Upper lobe of left lung (tissue), 6 donors: ENCODE measurements at regions not wholly inside any gene's neighbourhood (a gene's known extent, or its start where the extent isn't known, plus 50 kb on each side); places are given as distances from the start of the nearest gene placed in this dataset.

ENCODE experiments used
- ATAC-seq, 2 donors: fragments of 200-7000 bp; cut with Tn5 transposase; one replicate each; pipeline ENCODE4 v1.9.1; 2022; ENCODE audit warnings: mild to moderate bottlenecking in 2 of 2, moderate library complexity in 2 of 2; ENCODE audit not compliant: low FRiP score in 2 of 2
- DNase-seq, 2 donors: peaks; one replicate each; pipeline ENCODE4 v3.0.0-alpha.2; 2019 to 2020
- H3K27ac ChIP-seq, 4 donors: fragments of 200-600 bp; sonication (generic); one replicate each; pipeline ENCODE4 v1.5.1; 2016 to 2019
- H3K27me3 ChIP-seq, 4 donors: fragments of 200-600 bp; sonication (generic); one replicate each; pipeline ENCODE4 v1.5.1; 2017 to 2019
- H3K36me3 ChIP-seq, 4 donors: fragments of 200-600 bp; sonication (generic); one replicate each; pipeline ENCODE4 v1.5.1; 2016 to 2019
- H3K4me1 ChIP-seq, 4 donors: fragments of 200-600 bp; sonication (generic); one replicate each; pipeline ENCODE4 v1.5.1; 2018 to 2019
- H3K4me3 ChIP-seq, 4 donors: fragments of 200-600 bp; sonication (generic); one replicate each; pipeline ENCODE4 v1.5.1; 2017 to 2019; ENCODE audit warnings: mild to moderate bottlenecking in 2 of 4, moderate library complexity in 1 of 4
- H3K9me3 ChIP-seq, 4 donors: fragments of 200-600 bp; sonication (generic); one replicate each; pipeline ENCODE4 v1.5.1; 2018 to 2019
- CTCF ChIP-seq, 6 experiments: fragments of 450-650 bp in 4 of 6; fragments of 200-600 bp in 2 of 6; sonication (generic) in 2 of 6; IDR thresholded peaks; one replicate each; pipeline ENCODE4 v1.5.1; 2016 to 2019; ENCODE audit warnings: antibody characterized with exemption in 6 of 6
- EP300 ChIP-seq, 4 donors: sonication (generic); formaldehyde crosslinking; IDR thresholded peaks; one replicate each; pipeline ENCODE4 v1.5.1; 2017; ENCODE audit warnings: antibody characterized with exemption in 4 of 4, control low read depth in 2 of 4
- POLR2A ChIP-seq, 4 donors: fragments of 450-650 bp; IDR thresholded peaks; one replicate each; pipeline ENCODE4 v1.5.1; 2016 to 2017; ENCODE audit warnings: antibody characterized with exemption in 4 of 4, mild to moderate bottlenecking in 2 of 4
- POLR2AphosphoS5 ChIP-seq, 2 donors: sonication (generic); formaldehyde crosslinking; IDR thresholded peaks; one replicate each; pipeline ENCODE4 v1.5.1; 2017; ENCODE audit warnings: antibody characterized with exemption in 2 of 2
- WGBS, 2 donors: methylation state at CpG; one replicate each; pipeline ENCODE4 v1.1.5; 2017 to 2018; 5-methylcytosine and 5-hydroxymethylcytosine counted together
- donor health status: DM: no; HTN: no; CAD: no; lungs with moderate emphysema.
- donor health status: DM: no; HTN: yes; CAD: no; lungs with severe emphysema.

GRCh38 chr5:91607675-91608074 lies 224.6 kb upstream of the ARRDC3 start:
- TF ChIP-seq POLR2AphosphoS5 (IDR thresholded peaks at IDR 0.05): no peak
- no peak for TF ChIP-seq CTCF (IDR thresholded peaks at IDR 0.05)
- TF ChIP-seq EP300 (IDR thresholded peaks at IDR 0.05): no peak
- TF ChIP-seq POLR2A (IDR thresholded peaks at IDR 0.05): no peak
- H3K27me3 ChIP-seq: no peaks in the 10 kb centered on the region
- ATAC-seq: no peak
- no peak for DNase-seq
- H3K4me1 ChIP-seq: no peaks in the 10 kb centered on the region
- no peaks in the 10 kb centered on the region for H3K36me3 ChIP-seq
- H3K4me3 ChIP-seq: no peak overlapping the region
- no peak overlapping the region for H3K27ac ChIP-seq
- H3K9me3 ChIP-seq: no peaks in the 10 kb centered on the region

DNA sequence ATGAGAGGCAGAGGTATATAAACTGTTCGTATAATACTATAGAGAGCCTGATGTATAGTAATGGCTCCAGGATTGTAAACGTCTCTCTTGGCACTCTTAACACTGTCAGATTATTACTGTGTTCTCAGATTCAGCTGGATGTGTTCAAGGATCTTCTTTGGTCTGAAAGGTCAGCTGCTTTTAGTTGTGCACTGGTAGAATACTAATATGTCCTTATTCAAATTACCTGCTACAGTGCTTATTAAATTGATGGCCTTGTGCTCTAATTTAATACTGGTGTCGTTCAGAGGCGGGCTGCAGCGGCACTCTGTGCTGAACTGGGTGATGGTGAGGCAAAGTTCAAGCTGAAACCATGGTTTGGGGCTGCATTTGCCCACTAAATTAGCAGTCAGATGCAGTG lies 216.7 kb upstream of the ARRDC3 start:
- peak in 1 of 2 donors; percentile 1 for DNase-seq
- Histone ChIP-seq H3K27me3 (no peaks in the 10 kb centered on the region), H3K4me3 (no peak overlapping the region), H3K4me1 (no peaks in the 10 kb centered on the region), H3K36me3 (no peaks in the 10 kb centered on the region), H3K9me3 (no peaks in the 10 kb centered on the region), H3K27ac (no peak overlapping the region)
- WGBS, 2 donors: 83 to 91% methylated on average over 5 of the region's 5 CpGs
- no peak for ATAC-seq
- no peak for TF ChIP-seq CTCF (IDR thresholded peaks at IDR 0.05)
- no peak for TF ChIP-seq EP300 (IDR thresholded peaks at IDR 0.05)
- TF ChIP-seq POLR2AphosphoS5 (IDR thresholded peaks at IDR 0.05): no peak
- no peak for TF ChIP-seq POLR2A (IDR thresholded peaks at IDR 0.05)

GRCh38 chr5:91598216-91598615 lies 215.1 kb upstream of the ARRDC3 start:
- DNase-seq (no peak), ATAC-seq (no peak)
- peaks cover 0 to 10% (median 4%) of the 10 kb centered on the region in 4 donors for H3K9me3 ChIP-seq
- no peak overlapping the region for H3K4me3 ChIP-seq
- WGBS, 2 donors: 79 to 90% methylated on average over 2 of the region's 2 CpGs
- H3K27ac ChIP-seq: no peak overlapping the region
- H3K27me3 ChIP-seq: no peaks in the 10 kb centered on the region
- H3K36me3 ChIP-seq: no peaks in the 10 kb centered on the region
- TF ChIP-seq POLR2A (IDR thresholded peaks at IDR 0.05) (no peak), CTCF (IDR thresholded peaks at IDR 0.05) (no peak), EP300 (IDR thresholded peaks at IDR 0.05) (no peak), POLR2AphosphoS5 (IDR thresholded peaks at IDR 0.05) (no peak)
- H3K4me1 ChIP-seq: no peaks in the 10 kb centered on the region

DNA sequence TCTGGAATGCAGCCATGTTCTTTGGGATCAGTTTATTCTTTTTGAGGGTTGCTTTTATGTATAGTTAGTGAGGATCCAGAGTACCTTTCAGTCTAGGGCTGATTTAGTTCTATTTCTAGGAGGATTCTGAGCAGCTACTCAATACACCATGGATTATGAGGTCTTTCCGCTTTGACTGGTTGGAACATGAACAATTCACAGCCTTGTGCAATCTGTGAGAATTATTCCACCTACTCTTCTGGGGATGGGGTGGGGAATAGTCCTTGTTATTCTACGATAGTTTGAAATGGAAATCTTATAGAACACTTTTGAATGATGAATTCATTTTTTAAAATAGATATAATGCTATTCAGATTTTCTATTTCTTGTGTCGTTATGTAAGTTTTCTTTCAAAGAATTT lies 212.3 kb upstream of the ARRDC3 start:
- H3K36me3 ChIP-seq: no peaks in the 10 kb centered on the region
- no peak for ATAC-seq
- no peaks in the 10 kb centered on the region for H3K4me1 ChIP-seq
- 87 to 92% methylated on average over 3 of the region's 3 CpGs for WGBS, 2 donors
- H3K27me3 ChIP-seq: no peaks in the 10 kb centered on the region
- no peak for DNase-seq
- TF ChIP-seq CTCF (IDR thresholded peaks at IDR 0.05): no peak
- TF ChIP-seq EP300 (IDR thresholded peaks at IDR 0.05): no peak
- no peak for TF ChIP-seq POLR2AphosphoS5 (IDR thresholded peaks at IDR 0.05)
- no peak overlapping the region for H3K4me3 ChIP-seq
- H3K9me3 ChIP-seq: peaks cover 0 to 21% (median 8%) of the 10 kb centered on the region in 4 donors
- no peak overlapping the region for H3K27ac ChIP-seq

DNA sequence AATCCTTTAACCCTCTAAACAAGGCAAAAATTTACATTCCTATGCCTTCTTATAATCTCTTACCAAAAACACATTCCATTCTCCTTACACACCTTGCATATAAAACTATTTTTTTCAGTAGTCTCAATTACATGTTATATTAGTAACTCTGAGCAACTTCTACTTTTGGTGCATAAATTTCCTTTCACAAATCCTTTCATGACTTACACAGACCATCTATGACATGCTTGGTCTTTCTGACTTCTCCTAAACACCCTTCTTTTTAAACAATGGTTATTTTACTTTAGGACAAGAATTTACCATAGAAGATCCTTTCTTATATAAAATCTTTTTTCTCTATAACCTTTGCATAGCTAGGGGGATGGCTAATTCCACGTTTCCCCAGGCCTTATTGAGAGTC lies 208.0 kb upstream of the ARRDC3 start:
- DNase-seq (no peak), ATAC-seq (no peak)
- 21 to 24% methylated on average over 1 of the region's 1 CpG for WGBS, 2 donors
- Histone ChIP-seq H3K4me1 (peaks cover 0 to 4% (median 0%) of the 10 kb centered on the region in 4 donors), H3K9me3 (peaks cover 0 to 21% (median 8%) of the 10 kb centered on the region in 4 donors), H3K4me3 (no peak overlapping the region), H3K27ac (no peak overlapping the region), H3K36me3 (no peaks in the 10 kb centered on the region), H3K27me3 (no peaks in the 10 kb centered on the region)
- no peak for TF ChIP-seq POLR2A (IDR thresholded peaks at IDR 0.05)
- no peak for TF ChIP-seq POLR2AphosphoS5 (IDR thresholded peaks at IDR 0.05)
- no peak for TF ChIP-seq EP300 (IDR thresholded peaks at IDR 0.05)
- TF ChIP-seq CTCF (IDR thresholded peaks at IDR 0.05): no peak
